GM19328 (cell line): ENCODE measurements at regions not wholly inside any gene's neighbourhood (a gene's known extent, or its start where the extent isn't known, plus 50 kb on each side); places are given as distances from the start of the nearest gene placed in this dataset.
"Not testable (repeated sequence)": the region's sequence is repeated elsewhere in the genome, so short reads cannot be mapped to it uniquely, and the experiment has no call there.

ENCODE experiments used
- ATAC-seq: cut with Tn5 transposase; IDR thresholded peaks from one replicate; pipeline ENCODE4 v1.9.1; 2021; ENCODE audit warnings: mild to moderate bottlenecking, moderate library complexity; ENCODE audit not compliant: unreplicated experiment

GRCh38 chr6:163739408-163739725, 324.8 kb downstream of the QKI start:
- ATAC-seq = no peak

DNA sequence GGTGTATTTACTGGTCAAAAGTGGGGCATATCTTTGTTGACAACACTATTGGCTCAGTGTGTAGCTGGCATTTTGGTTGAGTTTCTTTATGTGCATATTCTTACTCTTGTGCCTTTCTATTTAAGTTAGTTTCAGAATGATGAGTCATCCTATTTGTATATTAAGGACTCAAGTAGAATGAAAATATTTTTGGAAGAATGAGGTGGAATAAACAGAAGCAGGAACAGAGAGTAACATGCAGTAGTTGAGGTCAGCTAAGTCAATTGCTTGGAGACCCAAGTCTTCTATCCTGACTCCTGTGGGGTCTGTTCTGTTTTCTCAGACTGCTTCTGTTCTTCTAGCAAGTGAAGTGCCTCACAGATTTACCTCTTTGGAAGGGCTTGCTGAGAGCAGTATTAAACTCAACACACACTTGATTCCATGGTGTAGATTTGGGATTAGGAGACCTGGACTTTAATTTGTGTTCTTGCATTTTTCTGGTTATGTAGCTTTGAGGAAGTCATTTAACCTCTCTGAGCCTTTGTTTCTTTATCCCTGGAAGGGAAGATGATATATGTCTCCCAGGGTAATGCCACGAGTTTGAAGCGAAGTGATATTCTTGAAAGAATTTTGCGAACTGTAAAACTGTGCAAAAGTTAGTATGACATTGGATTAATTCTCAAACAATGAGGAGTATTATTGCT, 324.3 kb downstream of the QKI start:
- peak; percentile 58 for ATAC-seq

- no peak for ATAC-seq
These were observed 323.8 kb downstream of the QKI start for GRCh38 chr6:163738304-163738703.

- no peak for ATAC-seq
These were observed 320.6 kb downstream of the QKI start for GRCh38 chr6:163735076-163735475.

DNA sequence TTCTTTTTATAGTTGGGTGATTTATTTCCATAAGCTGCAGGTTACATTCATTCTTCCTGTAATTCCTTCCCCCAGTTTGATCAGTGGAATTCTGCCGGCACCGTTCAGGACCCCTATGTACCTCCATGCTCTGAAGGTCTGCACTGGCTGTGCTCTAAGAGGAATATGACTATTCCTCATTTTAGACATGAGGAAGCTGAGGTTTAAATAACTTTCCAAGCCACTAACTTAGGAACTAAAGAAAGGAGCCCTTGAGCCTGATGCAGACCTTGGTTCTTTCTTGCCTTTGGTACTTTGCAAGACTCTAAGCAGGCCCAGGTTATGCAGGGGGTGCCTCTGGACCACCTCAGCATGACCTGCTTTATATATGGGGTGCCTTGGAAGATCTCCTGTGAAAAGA, 318.5 kb downstream of the QKI start:
- ATAC-seq = no peak

- no peak for ATAC-seq
These were observed 318.0 kb downstream of the QKI start for GRCh38 chr6:163732479-163732878.

DNA sequence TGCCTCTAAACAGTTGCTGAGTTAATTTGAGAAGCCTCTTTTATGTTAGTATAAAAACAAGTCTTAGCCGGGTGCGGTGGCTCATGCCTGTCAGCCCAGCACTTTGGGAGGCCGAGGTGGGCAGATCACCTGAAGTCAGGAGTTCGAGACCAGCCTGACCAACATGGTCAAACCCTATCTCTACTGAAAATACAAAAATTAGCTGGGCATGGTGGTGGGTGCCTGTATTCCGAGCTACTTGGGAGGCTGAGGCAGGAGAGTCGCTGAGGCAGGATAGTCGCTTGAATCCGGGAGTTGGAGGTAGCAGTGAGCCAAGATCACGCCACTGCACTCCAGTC, 317.5 kb downstream of the QKI start:
- ATAC-seq = not testable (repeated sequence)

GRCh38 chr6:163731215-163732013, 316.9 kb downstream of the QKI start:
- ATAC-seq = no peak

DNA sequence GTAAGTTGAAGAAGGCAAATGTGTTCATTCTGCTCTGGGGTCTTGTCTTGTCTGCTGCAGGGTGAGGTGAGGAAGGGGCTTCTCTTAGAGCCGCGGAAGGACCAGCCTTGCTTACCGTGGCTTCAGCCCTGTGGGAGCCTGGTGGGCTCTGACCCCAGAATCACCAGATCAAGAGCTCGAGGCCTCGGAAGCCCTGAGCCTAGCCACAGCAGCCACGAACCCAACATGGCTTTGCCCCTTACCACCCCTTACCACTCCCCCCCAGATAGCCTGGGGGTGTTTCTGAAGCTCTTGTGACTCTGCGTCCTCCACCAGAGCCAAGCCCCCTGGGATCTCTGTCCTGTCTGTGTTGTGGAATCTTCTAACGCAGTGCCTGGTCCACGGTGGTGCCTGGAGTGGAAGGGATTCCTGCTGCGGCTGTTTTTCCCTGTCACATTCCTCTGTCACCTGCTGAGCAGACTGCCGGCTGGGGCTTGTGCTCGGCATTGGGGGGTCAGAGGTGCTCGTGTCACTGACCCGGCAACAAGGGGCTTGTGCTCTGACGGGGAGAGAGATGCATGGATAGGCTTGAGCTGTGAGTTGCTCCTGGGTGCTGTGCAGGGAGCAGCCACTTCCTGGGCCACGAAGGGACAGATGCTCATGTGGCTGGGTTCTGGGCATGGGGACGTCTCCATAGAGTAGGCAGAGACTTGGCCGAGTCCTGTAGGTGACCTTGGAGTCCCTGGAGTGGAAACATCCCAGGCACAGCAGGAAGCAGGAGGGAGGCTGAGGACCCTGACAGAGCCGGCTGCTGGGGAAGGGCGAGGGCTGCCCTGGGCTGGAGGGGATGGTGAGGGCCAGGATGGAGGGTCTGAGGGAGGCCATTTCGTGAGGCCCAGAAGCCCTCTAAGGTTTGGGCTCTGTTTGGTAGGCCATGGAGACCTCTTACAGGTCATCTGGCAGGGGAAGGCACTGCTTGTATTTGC, 316.0 kb downstream of the QKI start:
- no peak for ATAC-seq

DNA sequence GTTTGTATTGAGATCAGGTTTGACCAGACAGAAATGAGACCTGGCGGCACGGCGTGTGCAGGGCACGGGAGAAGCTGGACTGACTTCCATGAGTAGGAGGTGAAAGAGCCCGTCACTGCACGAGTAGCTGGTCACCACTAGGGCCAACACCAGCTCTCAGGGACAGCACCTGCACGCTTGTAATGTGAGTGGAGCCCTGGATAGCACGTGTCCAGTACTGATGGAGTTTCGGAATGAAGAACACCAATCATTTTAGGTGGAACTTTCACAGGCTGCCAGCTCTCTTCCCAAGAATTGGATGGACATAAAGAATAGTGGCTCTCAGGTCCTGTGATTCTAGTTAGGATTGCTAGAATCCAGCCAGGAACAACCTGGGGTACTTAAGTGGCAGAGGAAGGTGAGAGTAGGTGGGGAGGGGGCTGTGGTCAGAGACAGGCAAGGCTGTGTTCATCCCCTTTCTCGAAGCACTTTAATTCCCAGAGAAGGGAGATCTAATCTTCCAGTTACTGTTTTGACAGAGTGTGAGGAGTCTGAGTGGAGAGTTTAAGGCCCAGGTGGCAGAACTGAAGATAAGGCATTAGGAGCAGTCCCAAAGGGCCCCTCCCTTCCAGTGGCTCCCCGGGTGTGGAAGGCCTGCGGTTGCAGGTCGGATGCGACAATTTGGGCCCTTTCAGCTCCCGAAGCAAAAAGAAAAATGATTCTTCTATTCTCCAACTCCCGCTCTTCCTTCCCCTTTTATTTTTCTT, 314.8 kb downstream of the QKI start:
- no peak for ATAC-seq

- no peak for ATAC-seq
These were observed 314.1 kb downstream of the QKI start for GRCh38 chr6:163728442-163729126.

DNA sequence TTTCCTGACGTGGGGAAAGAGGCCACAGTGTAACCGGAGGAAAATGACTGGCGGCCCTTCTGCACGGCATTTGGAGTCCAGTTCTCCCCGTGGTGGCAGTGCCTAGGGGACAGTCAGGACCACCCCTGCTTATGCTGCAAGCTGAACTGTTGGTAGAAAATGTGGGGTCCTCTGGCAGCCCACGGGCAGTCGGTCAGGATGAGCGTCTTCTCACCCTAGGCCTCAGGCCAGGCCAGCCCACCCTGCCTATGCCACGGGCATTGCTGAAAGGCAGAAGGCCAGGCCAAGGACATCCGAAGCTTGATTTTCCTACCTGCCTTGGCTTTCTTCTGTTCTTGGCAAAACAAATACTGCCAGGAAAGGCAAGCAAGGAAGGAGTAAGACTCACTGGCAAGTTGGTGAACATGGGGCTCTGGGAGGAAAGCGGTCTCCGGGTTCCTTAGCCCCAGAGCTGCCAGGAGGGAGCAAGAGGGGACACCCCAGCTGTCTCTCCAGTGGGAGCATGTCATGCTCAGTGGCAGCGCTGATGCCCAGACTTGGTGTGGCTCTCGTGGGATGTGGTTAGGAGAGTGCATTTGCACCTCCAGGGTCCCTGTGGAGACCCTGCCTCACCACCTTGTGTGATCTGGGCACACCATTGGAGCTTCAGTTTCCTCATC, 311.6 kb downstream of the QKI start:
- ATAC-seq = no peak

- ATAC-seq = no peak
These were observed 310.8 kb downstream of the QKI start for GRCh38 chr6:163725008-163725941.

- ATAC-seq = no peak
These were observed 309.7 kb downstream of the QKI start for GRCh38 chr6:163724196-163724595.

DNA sequence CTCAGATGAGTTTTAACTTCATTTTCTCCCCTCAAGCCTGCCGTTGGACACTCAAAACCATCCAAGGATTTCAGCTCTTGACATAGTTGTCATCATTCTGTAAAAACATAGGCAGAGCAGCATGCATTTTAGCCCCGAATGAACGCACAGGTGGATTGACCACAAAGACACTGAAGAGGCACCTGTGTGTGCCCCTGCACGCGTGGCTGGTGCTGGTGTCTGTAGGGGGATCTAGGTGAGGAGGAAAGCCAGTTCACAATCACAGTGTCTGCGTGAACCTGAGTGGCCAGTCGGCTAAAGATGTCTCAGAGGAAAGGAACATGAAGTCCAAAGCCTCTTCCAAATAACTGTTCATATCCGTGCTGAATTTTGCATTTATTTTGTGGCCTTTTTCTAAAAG, 309.2 kb downstream of the QKI start:
- no peak for ATAC-seq

GRCh38 chr6:163721922-163722692, 307.6 kb downstream of the QKI start:
- ATAC-seq = no peak

DNA sequence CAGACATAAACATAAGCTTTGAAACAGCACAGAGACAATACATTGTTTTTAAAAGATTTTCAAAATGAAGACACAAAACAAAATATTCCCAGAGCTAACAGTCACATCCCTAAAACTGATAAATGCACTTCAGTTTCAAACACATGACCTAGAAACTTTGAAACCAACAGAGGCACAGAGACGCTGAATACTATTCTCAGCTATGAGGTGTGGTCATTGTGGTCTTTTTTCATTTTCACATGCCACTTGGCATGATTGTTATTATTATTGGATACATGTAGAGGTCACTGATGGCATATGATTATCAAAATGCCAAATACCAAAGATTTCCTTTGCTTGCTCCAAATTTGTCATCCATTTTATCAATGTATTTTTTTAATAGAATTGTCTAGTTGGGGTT, 306.9 kb downstream of the QKI start:
- no peak for ATAC-seq
